IMR-90 (cell line): ENCODE measurements at regions not wholly inside any gene's neighbourhood (a gene's known extent, or its start where the extent isn't known, plus 50 kb on each side); places are given as distances from the start of the nearest gene placed in this dataset.

Experiments
- ATAC-seq: fragments of 200-7000 bp; cut with Tn5 transposase; 2 replicates; pipeline ENCODE4 v1.9.1; 2020; ENCODE audit warnings: low read depth, mild to moderate bottlenecking, moderate library complexity
- BruUV-seq: library from RNA; stranded (reverse); fragments of 400-500 nt; replicated peaks from 2 replicates; lab custom pipeline; 2021; lab: Mats Ljungman, UMichigan
- CTCF ChIA-PET: fragments of 300-600 bp; formaldehyde crosslinking; extraction: SDS; loops from one replicate; lab custom pipeline; 2021; ENCODE audit warnings: antibody characterized with exemption; lab: Yijun Ruan, JAX
- POLR2A ChIA-PET: fragments of 300-600 bp; sonication (Branson Sonifier 250); formaldehyde crosslinking; loops from one replicate; lab custom pipeline; 2022; ENCODE audit warnings: antibody characterized with exemption; ENCODE audit not compliant: unreplicated experiment; lab: Charles Lee
- DNase-seq: peaks from one replicate; pipeline ENCODE4 v3.0.0; 2013
- H2AFZ ChIP-seq: replicated peaks from 2 replicates; pipeline ENCODE3; 2013; ENCODE audit warnings: low read length, mild to moderate bottlenecking; ENCODE audit not compliant: poor library complexity
- H2AK5ac ChIP-seq: 2 replicates; pipeline ENCODE4 v1.6.1; 2013; ENCODE audit warnings: low read depth, low read length, inconsistent platforms
- H2AK9ac ChIP-seq: replicated peaks from 2 replicates; pipeline ENCODE3; 2013; ENCODE audit warnings: mild to moderate bottlenecking, low read depth, low read length, moderate library complexity; ENCODE audit not compliant: poor library complexity
- H2BK120ac ChIP-seq: 2 replicates; pipeline ENCODE4 v1.6.1; 2013; ENCODE audit warnings: low read depth, low read length, inconsistent platforms
- H2BK15ac ChIP-seq: 3 replicates; pipeline ENCODE4 v1.6.1; 2013; ENCODE audit warnings: low read depth, low read length, inconsistent platforms
- H2BK20ac ChIP-seq: 2 replicates; pipeline ENCODE4 v1.6.1; 2013; ENCODE audit warnings: low read depth, mild to moderate bottlenecking, inconsistent platforms, low read length, moderate library complexity
- H2BK5ac ChIP-seq: 2 replicates; pipeline ENCODE4 v1.6.1; 2013; ENCODE audit warnings: mild to moderate bottlenecking, low read depth, low read length, inconsistent platforms; ENCODE audit not compliant: poor library complexity, severe bottlenecking
- H3K14ac ChIP-seq: replicated peaks from 2 replicates; pipeline ENCODE4 v1.6.1; 2013; ENCODE audit warnings: low read depth, low read length, inconsistent platforms
- H3K18ac ChIP-seq: 2 replicates; pipeline ENCODE4 v1.6.1; 2013; ENCODE audit warnings: low read depth, low read length, control low read depth
- H3K23ac ChIP-seq: 2 replicates; pipeline ENCODE4 v1.6.1; 2013; ENCODE audit warnings: low read depth, low read length, inconsistent platforms
- H3K27ac ChIP-seq: 2 replicates; pipeline ENCODE4 v1.5.1; 2013; ENCODE audit warnings: mild to moderate bottlenecking, control low read depth, low read length; ENCODE audit not compliant: insufficient read depth
- H3K27me3 ChIP-seq: 2 replicates; pipeline ENCODE4 v1.6.1; 2013; ENCODE audit warnings: low read length; ENCODE audit not compliant: control insufficient read depth, insufficient read depth
- H3K36me3 ChIP-seq: 2 replicates; pipeline ENCODE4 v1.6.1; 2013; ENCODE audit warnings: low read length, mixed read lengths; ENCODE audit not compliant: control insufficient read depth, insufficient read depth
- H3K4ac ChIP-seq: 2 replicates; pipeline ENCODE4 v1.6.1; 2013; ENCODE audit warnings: low read depth, low read length, inconsistent platforms
- H3K4me1 ChIP-seq: 2 replicates; pipeline ENCODE4 v1.6.1; 2013; ENCODE audit warnings: low read length, mixed read lengths; ENCODE audit not compliant: control insufficient read depth, insufficient read depth
- H3K4me2 ChIP-seq: 2 replicates; pipeline ENCODE4 v1.6.1; 2013; ENCODE audit warnings: low read depth, mild to moderate bottlenecking, control low read depth, low read length, moderate library complexity
- H3K4me3 ChIP-seq: 2 replicates; pipeline ENCODE4 v1.5.1; 2013; ENCODE audit warnings: low read depth, mild to moderate bottlenecking, control low read depth, low read length, moderate library complexity; ENCODE audit not compliant: insufficient read depth
- H3K56ac ChIP-seq: 2 replicates; pipeline ENCODE4 v1.6.1; 2013; ENCODE audit warnings: low read length, inconsistent platforms; ENCODE audit not compliant: insufficient read depth; ENCODE audit errors: extremely low read depth
- H3K79me1 ChIP-seq, 2 experiments: 2 replicates each; pipeline ENCODE4 v1.6.1; 2013; ENCODE audit warnings: low read length in 2 of 2, inconsistent platforms in 1 of 2, low read depth in 1 of 2
- H3K9ac ChIP-seq: 2 replicates; pipeline ENCODE4 v1.6.1; 2013; ENCODE audit warnings: low read depth, low read length, control low read depth
- H3K9me1 ChIP-seq: 2 replicates; pipeline ENCODE4 v1.6.1; 2013; ENCODE audit warnings: low read length, inconsistent platforms; ENCODE audit not compliant: insufficient read depth
- H3K9me3 ChIP-seq: 2 replicates; pipeline ENCODE4 v1.6.1; 2013; ENCODE audit warnings: low read length; ENCODE audit not compliant: control insufficient read depth, insufficient read depth
- H4K20me1 ChIP-seq: 2 replicates; pipeline ENCODE4 v1.6.1; 2013; ENCODE audit warnings: low read length, inconsistent platforms; ENCODE audit not compliant: insufficient read depth
- H4K5ac ChIP-seq: 2 replicates; pipeline ENCODE4 v1.6.1; 2013; ENCODE audit warnings: mild to moderate bottlenecking, low read depth, low read length, control low read depth
- H4K8ac ChIP-seq, 2 experiments: 2 replicates each; pipeline ENCODE4 v1.6.1; 2013; ENCODE audit warnings: low read depth in 2 of 2, low read length in 2 of 2, control low read depth in 1 of 2, inconsistent platforms in 1 of 2
- H4K91ac ChIP-seq: 2 replicates; pipeline ENCODE4 v1.6.1; 2013; ENCODE audit warnings: low read depth, low read length, inconsistent platforms; ENCODE audit not compliant: insufficient read depth
- BHLHE40 ChIP-seq: fragments of 150-350 bp; IDR thresholded peaks from 2 replicates; pipeline ENCODE4 v1.6.1; 2016; ENCODE audit warnings: mild to moderate bottlenecking, low read depth, low read length
- CEBPB ChIP-seq: IDR thresholded peaks from 2 replicates; pipeline ENCODE4 v1.6.1; 2012; ENCODE audit warnings: low read depth, low read length, improper control_type of control experiment
- CHD1 ChIP-seq: IDR thresholded peaks from 2 replicates; pipeline ENCODE4 v1.6.1; 2012; ENCODE audit warnings: low read depth, low read length, improper control_type of control experiment
- FOS ChIP-seq: fragments of 150-350 bp; IDR thresholded peaks from 2 replicates; pipeline ENCODE4 v1.6.1; 2016; ENCODE audit warnings: low read depth, low read length
- MAFK ChIP-seq: IDR thresholded peaks from 2 replicates; pipeline ENCODE4 v1.6.1; 2012; ENCODE audit warnings: low read depth, low read length, improper control_type of control experiment
- MAZ ChIP-seq: IDR thresholded peaks from 2 replicates; pipeline ENCODE4 v1.6.1; 2012; ENCODE audit warnings: low read depth, mild to moderate bottlenecking, low read length, improper control_type of control experiment, moderate library complexity, borderline replicate concordance
- MXI1 ChIP-seq: IDR thresholded peaks from 2 replicates; pipeline ENCODE4 v1.6.1; 2012; ENCODE audit warnings: low read depth, mild to moderate bottlenecking, low read length, moderate library complexity, borderline replicate concordance
- NFE2L2 ChIP-seq: fragments of 150-350 bp; IDR thresholded peaks from 2 replicates; pipeline ENCODE4 v1.6.1; 2016; ENCODE audit warnings: low read depth, mild to moderate bottlenecking, low read length
- POLR2A ChIP-seq: IDR thresholded peaks from 2 replicates; pipeline ENCODE4 v1.6.1; 2012; ENCODE audit warnings: mild to moderate bottlenecking, low read depth, low read length
- RAD21 ChIP-seq: IDR thresholded peaks from 2 replicates; pipeline ENCODE4 v1.6.1; 2012; ENCODE audit warnings: low read length, improper control_type of control experiment
- RCOR1 ChIP-seq: IDR thresholded peaks from 2 replicates; pipeline ENCODE4 v1.6.1; 2012; ENCODE audit warnings: mild to moderate bottlenecking, low read length, improper control_type of control experiment; ENCODE audit not compliant: insufficient replicate concordance
- RFX5 ChIP-seq: IDR thresholded peaks from 2 replicates; pipeline ENCODE4 v1.8.0; 2012; ENCODE audit warnings: low read depth, mild to moderate bottlenecking, low read length, moderate library complexity
- SMC3 ChIP-seq: fragments of 150-350 bp; IDR thresholded peaks from 2 replicates; pipeline ENCODE4 v1.6.1; 2016; ENCODE audit warnings: low read depth, mild to moderate bottlenecking, antibody characterized with exemption, low read length, moderate library complexity
- WGBS, 2 experiments: methylation state at CpG; one replicate each; pipeline versions ENCODE4 v1.1.5 to v1.1.7; 2013; ENCODE audit warnings: missing lambda C conversion rate in 2 of 2; ENCODE audit not compliant: insufficient read length in 1 of 2; ENCODE audit errors: extremely low coverage in 2 of 2; 5-methylcytosine and 5-hydroxymethylcytosine counted together
- dilution Hi-C: fragments of 300-500 bp; cut with HindIII; formaldehyde crosslinking; loops from one replicate; pipeline ENCODE4 v1.14.3; 2018; ENCODE audit warnings: low sequenced_read_pairs; ENCODE audit not compliant: unreplicated experiment
- in situ Hi-C: fragments of 300-500 bp; cut with MboI; formaldehyde crosslinking; loops from 3 replicates; pipeline ENCODE4 v1.14.3; 2019; ENCODE audit warnings: low sequenced_read_pairs, inconsistent platforms, mixed read lengths
- intact Hi-C: fragments of 100-400 bp; cut with micrococcal nuclease; formaldehyde crosslinking; loops from 2 replicates; pipeline ENCODE4 v1.10.0; 2022
- TF ChIP-seq, protein P1 (sequence below): conservative IDR thresholded peaks from 2 replicates; pipeline ENCODE4 v1.5.1; 2012; ENCODE audit warnings: mild to moderate bottlenecking, low read depth, low read length, improper control_type of control experiment
- TF ChIP-seq, protein P2 (sequence below): fragments of 150-350 bp; IDR thresholded peaks from 2 replicates; pipeline ENCODE4 v1.6.1; 2017; ENCODE audit warnings: mild to moderate bottlenecking, antibody characterized with exemption, low read length, low read depth
- TF ChIP-seq, protein P3 (sequence below): fragments of 150-350 bp; IDR thresholded peaks from 2 replicates; pipeline ENCODE4 v1.6.1; 2016; ENCODE audit warnings: low read depth, mild to moderate bottlenecking, low read length, moderate library complexity, borderline replicate concordance

DNA sequence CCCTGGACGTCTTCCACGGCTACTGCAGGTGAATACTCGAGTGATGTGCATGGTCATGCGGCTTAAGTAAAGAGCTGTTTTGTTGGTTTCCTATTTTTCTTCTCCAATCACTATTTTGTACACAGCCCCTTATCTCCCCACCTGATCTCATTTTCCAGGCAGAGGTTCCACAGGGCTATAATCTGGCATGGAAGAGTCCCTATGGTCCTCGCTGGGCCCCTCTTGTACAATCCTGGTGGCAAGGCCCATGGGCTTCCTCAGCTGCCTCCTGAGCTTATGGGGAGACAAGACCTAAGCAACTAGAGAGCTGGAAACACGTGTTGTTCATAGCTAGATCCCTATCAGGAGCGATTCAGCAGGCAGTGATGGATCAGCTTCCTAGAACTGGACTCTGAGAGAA, 181.3 kb upstream of the ADO start:
- no TSS peak for BruUV-seq
- DNase-seq (no peak), ATAC-seq (no peak)
- POLR2A ChIA-PET, result no interaction called here
- no peak overlapping the region for H3K4ac ChIP-seq
- no peak overlapping the region for H4K91ac ChIP-seq
- H3K36me3 ChIP-seq, result no peaks in the 10 kb centered on the region
- no peak overlapping the region for H2AK9ac ChIP-seq
- no peak overlapping the region for H2AFZ ChIP-seq
- H3K9ac ChIP-seq, result no peak overlapping the region
- H3K27me3 ChIP-seq, result no peaks in the 10 kb centered on the region
- no peak overlapping the region for H4K8ac ChIP-seq
- no peak overlapping the region for H3K27ac ChIP-seq
- no peak overlapping the region for H3K4me2 ChIP-seq
- dilution Hi-C loops, result loop anchor here (25.0 kb wide), 1 partner anchor 539 kb away; no protein-coding TSS in a partner anchor
- H3K9me1 ChIP-seq, result peaks cover 7% of the 10 kb centered on the region; the same call in 1 of the 2 replicates
- no peak overlapping the region for H2AK5ac ChIP-seq
- H2BK5ac ChIP-seq, result no peak overlapping the region
- intact Hi-C loops, result no loop called here
- WGBS, 2 experiments, result 71% methylated on average over 3 of the region's 7 CpGs; no CpG with 5 or more reads in 1 of the 2 experiments
- CTCF ChIA-PET, result interaction anchor here (1.1 kb wide), 1 partner anchor 13 kb away, joined by 3 read pairs; no protein-coding TSS in a partner anchor
- H3K4me3 ChIP-seq, result no peak overlapping the region
- H3K14ac ChIP-seq, result no peak overlapping the region
- H3K56ac ChIP-seq, result no peak overlapping the region
- H3K18ac ChIP-seq, result no peak overlapping the region
- no peak overlapping the region for H2BK15ac ChIP-seq
- in situ Hi-C loops, result no loop called here
- no peaks in the 10 kb centered on the region for H4K20me1 ChIP-seq
- TF ChIP-seq, protein P1, sequence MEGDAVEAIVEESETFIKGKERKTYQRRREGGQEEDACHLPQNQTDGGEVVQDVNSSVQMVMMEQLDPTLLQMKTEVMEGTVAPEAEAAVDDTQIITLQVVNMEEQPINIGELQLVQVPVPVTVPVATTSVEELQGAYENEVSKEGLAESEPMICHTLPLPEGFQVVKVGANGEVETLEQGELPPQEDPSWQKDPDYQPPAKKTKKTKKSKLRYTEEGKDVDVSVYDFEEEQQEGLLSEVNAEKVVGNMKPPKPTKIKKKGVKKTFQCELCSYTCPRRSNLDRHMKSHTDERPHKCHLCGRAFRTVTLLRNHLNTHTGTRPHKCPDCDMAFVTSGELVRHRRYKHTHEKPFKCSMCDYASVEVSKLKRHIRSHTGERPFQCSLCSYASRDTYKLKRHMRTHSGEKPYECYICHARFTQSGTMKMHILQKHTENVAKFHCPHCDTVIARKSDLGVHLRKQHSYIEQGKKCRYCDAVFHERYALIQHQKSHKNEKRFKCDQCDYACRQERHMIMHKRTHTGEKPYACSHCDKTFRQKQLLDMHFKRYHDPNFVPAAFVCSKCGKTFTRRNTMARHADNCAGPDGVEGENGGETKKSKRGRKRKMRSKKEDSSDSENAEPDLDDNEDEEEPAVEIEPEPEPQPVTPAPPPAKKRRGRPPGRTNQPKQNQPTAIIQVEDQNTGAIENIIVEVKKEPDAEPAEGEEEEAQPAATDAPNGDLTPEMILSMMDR, result no peak
- TF ChIP-seq FOS (no peak), MAZ (no peak), NFE2L2 (no peak), CHD1 (no peak), MXI1 (no peak), POLR2A (no peak), RAD21 (no peak), BHLHE40 (no peak), MAFK (no peak), SMC3 (no peak), CEBPB (no peak), RFX5 (no peak), RCOR1 (no peak)
- TF ChIP-seq, protein P2, sequence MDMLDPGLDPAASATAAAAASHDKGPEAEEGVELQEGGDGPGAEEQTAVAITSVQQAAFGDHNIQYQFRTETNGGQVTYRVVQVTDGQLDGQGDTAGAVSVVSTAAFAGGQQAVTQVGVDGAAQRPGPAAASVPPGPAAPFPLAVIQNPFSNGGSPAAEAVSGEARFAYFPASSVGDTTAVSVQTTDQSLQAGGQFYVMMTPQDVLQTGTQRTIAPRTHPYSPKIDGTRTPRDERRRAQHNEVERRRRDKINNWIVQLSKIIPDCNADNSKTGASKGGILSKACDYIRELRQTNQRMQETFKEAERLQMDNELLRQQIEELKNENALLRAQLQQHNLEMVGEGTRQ, result no peak
- TF ChIP-seq, protein P3, sequence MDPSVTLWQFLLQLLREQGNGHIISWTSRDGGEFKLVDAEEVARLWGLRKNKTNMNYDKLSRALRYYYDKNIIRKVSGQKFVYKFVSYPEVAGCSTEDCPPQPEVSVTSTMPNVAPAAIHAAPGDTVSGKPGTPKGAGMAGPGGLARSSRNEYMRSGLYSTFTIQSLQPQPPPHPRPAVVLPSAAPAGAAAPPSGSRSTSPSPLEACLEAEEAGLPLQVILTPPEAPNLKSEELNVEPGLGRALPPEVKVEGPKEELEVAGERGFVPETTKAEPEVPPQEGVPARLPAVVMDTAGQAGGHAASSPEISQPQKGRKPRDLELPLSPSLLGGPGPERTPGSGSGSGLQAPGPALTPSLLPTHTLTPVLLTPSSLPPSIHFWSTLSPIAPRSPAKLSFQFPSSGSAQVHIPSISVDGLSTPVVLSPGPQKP, result no peak
- no peak overlapping the region for H2BK20ac ChIP-seq
- H3K79me1 ChIP-seq, result no peaks in the 10 kb centered on the region
- H2BK120ac ChIP-seq, result no peak overlapping the region
- peaks cover 15% of the 10 kb centered on the region for H3K4me1 ChIP-seq
- H4K5ac ChIP-seq, result no peak overlapping the region
- H3K9me3 ChIP-seq, result no peaks in the 10 kb centered on the region
- no peak overlapping the region for H3K23ac ChIP-seq
